ENCODE measurements at regions not wholly inside any gene's neighbourhood (a gene's known extent, or its start where the extent isn't known, plus 50 kb on each side); places are given as distances from the start of the nearest gene placed in this dataset.

- RAD21 ChIA-PET (ENCODE audit: unreplicated experiment), result no interaction called here
- FAIRE-seq (no peak), DNase-seq (ENCODE audit: low read depth, low spot score) (no peak), ATAC-seq (no peak)
- WGBS (ENCODE audit: insufficient coverage, insufficient replicate concordance, low lambda C conversion rate, missing lambda C conversion rate), result 65% methylated on average over 1 of the region's 1 CpG
- Histone ChIP-seq H3K27me3 (replicated peaks in 1 of 2; ENCODE audit: control insufficient read depth in 2 of 2, insufficient read depth in 2 of 2, low read length in 1 of 2) (no peaks in the 10 kb centered on the region), H3K4me1 (ENCODE audit: control insufficient read depth, insufficient read depth, low read length) (no peaks in the 10 kb centered on the region), H3K4me3 (no peak overlapping the region), H3K36me3 (ENCODE audit: control insufficient read depth in 2 of 2, insufficient read depth in 2 of 2, low read length in 1 of 2) (no peaks in the 10 kb centered on the region), H3K27ac (ENCODE audit: control insufficient read depth, insufficient read depth) (no peak overlapping the region), H3K4me2 (ENCODE audit: control insufficient read depth, insufficient read depth) (no peak overlapping the region), H3K79me2 (ENCODE audit: control insufficient read depth, insufficient read depth, low read length) (no peaks in the 10 kb centered on the region), H3K9ac (ENCODE audit: control insufficient read depth, insufficient read depth, low read length) (no peak overlapping the region), H4K20me1 (ENCODE audit: control insufficient read depth, insufficient read depth) (no peaks in the 10 kb centered on the region), H3K9me3 (replicated peaks; ENCODE audit: control insufficient read depth, insufficient read depth, low read length) (no peaks in the 10 kb centered on the region), H2AFZ (ENCODE audit: control insufficient read depth, low read depth, low read length) (no peak overlapping the region)
- SMC1A ChIA-PET (ENCODE audit: uncharacterized antibody, unreplicated experiment), result no interaction called here
- in situ Hi-C loops (cut with MboI) (no loop called here), intact Hi-C loops (cut with micrococcal nuclease; ENCODE audit: unreplicated experiment) (no loop called here)
- CTCF ChIA-PET, result no interaction called here
- TF ChIP-seq ZBTB11 (CRISPR knock-in tag; IDR thresholded peaks at IDR 0.05) (no peak), IRF5 (IDR thresholded peaks at IDR 0.05; ENCODE audit: borderline replicate concordance) (no peak), POU2F2 (IDR thresholded peaks at IDR 0.05; ENCODE audit: borderline replicate concordance, low read depth, low read length) (no peak), ZBTB40 (IDR thresholded peaks at IDR 0.05; ENCODE audit: borderline replicate concordance) (no peak), ZZZ3 (IDR thresholded peaks at IDR 0.05; ENCODE audit: control insufficient read depth, insufficient read length, low read depth) (no peak), IRF3 (IDR thresholded peaks at IDR 0.05) (no peak), POLR2AphosphoS2 (IDR thresholded peaks at IDR 0.05; ENCODE audit: low read depth, low read length) (no peak), FOXK2 (IDR thresholded peaks at IDR 0.05) (no peak)
- POLR2A ChIA-PET, result no interaction called here
- BruUV-seq (replicated peaks), result no TSS peak
Observed at GRCh38 chr1:103905363-103905762, 155.7 kb downstream of the AMY1C start.

Measured in GM12878 (cell line).